Right lobe of liver (tissue), 4 donors: ENCODE measurements at regions not wholly inside any gene's neighbourhood (a gene's known extent, or its start where the extent isn't known, plus 50 kb on each side); places are given as distances from the start of the nearest gene placed in this dataset.

Experiments
- POLR2A ChIP-seq: fragments of 450-650 bp; IDR thresholded peaks from one replicate; pipeline ENCODE4 v1.6.1; 2017; ENCODE audit warnings: antibody characterized with exemption, mild to moderate bottlenecking
- TF ChIP-seq, protein P1 (sequence below), 4 donors: fragments of 200-600 bp in 3 of 4; fragments of 450-650 bp in 1 of 4; IDR thresholded peaks; one replicate each; pipeline versions ENCODE4 v1.5.1 to v1.8.0; 2016 to 2022; ENCODE audit warnings: antibody characterized with exemption in 4 of 4, mild to moderate bottlenecking in 2 of 4
- donor health status: DM: no; HTN: no; CAD: no.
- donor health status: DM: no; HTN: no; CAD: no.
- donor health status: DM: no; HTN: yes; CAD: no.

DNA sequence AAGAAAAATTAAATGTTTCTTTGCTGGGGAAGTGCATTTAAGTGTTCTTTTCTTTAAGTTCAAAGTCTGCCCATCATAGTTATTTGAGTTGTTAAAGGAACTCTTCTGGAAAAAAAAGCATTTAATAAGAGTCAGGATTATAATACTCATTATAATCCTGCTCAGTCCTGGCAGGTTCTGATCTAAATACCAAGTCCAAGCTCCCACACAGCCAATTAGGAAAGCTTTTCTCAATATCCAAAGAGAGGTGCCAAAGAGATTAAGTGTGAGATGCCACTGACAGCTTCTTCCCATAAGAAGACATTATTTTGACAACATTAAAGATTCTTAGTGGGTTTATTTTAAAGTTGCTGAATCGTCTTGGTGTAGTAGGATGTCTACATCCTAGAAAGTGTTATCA is 235.2 kb upstream of the DAB2 start:
- TF ChIP-seq, protein P1, sequence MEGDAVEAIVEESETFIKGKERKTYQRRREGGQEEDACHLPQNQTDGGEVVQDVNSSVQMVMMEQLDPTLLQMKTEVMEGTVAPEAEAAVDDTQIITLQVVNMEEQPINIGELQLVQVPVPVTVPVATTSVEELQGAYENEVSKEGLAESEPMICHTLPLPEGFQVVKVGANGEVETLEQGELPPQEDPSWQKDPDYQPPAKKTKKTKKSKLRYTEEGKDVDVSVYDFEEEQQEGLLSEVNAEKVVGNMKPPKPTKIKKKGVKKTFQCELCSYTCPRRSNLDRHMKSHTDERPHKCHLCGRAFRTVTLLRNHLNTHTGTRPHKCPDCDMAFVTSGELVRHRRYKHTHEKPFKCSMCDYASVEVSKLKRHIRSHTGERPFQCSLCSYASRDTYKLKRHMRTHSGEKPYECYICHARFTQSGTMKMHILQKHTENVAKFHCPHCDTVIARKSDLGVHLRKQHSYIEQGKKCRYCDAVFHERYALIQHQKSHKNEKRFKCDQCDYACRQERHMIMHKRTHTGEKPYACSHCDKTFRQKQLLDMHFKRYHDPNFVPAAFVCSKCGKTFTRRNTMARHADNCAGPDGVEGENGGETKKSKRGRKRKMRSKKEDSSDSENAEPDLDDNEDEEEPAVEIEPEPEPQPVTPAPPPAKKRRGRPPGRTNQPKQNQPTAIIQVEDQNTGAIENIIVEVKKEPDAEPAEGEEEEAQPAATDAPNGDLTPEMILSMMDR (IDR thresholded peaks at IDR 0.05), result no peak
- TF ChIP-seq POLR2A, result no peak
